Right renal pelvis (tissue), 4 donors: ENCODE measurements at regions not wholly inside any gene's neighbourhood (a gene's known extent, or its start where the extent isn't known, plus 50 kb on each side); places are given as distances from the start of the nearest gene placed in this dataset.
"Not testable (repeated sequence)": the region's sequence is repeated elsewhere in the genome, so short reads cannot be mapped to it uniquely, and the experiment has no call there.

Experiments used
- DNase-seq, 4 donors: peaks; one replicate each; pipeline ENCODE4 v3.0.0-alpha.2; 2013; ENCODE audit warnings: low read depth in 4 of 4, low spot score in 3 of 4, missing footprints in 1 of 4

DNA sequence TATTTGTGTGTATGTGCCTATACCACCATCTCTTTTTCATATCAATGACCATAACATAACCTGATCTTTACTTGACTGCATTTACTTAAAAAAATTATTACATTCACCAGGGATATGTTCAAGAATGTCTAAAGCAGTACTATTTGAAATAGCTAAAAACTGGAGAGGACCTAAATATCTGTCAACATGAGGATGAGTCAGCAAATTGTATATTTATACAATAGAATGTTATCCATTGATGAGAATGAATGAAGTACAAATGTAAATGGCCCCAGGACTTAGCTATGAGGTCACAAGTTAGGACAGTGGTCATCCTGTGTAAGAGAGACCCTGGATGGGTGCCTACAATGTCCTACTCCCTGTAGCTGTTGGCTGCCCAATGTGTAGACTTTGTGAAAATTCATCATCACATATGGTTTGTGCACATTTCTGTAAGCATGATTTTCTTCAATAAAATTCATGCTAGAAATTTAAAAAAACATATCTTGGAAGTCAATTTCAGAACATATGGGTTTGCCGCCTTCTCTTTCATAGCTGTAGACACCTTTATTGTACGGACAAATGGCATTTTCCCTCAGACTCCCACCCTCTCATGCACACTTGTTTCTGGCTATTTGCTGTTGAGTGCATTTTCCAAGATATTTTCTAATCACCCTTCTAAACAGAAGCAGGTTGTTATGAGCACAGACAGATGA is 202.4 kb downstream of the CDH26 start:
- DNase-seq, result no peak

DNA sequence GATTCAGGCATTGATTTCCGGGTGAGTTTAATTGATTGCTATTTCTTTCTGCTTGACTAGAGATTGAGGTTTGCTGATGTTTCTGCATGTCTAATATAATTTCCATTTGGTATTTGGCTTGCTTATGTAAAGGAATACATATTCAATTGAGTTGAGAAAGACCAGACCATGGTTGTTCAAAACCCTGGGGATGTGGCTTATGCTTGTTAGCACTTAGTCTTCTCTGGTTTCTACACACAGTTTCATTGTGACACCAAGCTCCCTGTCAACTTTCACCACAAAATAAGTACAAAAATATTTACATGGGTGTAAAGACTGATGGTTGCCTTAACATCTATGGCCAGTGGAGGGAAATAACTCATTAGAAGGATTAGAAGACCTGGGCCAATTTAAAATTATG is 209.6 kb downstream of the CDH26 start:
- DNase-seq, result no peak

DNA sequence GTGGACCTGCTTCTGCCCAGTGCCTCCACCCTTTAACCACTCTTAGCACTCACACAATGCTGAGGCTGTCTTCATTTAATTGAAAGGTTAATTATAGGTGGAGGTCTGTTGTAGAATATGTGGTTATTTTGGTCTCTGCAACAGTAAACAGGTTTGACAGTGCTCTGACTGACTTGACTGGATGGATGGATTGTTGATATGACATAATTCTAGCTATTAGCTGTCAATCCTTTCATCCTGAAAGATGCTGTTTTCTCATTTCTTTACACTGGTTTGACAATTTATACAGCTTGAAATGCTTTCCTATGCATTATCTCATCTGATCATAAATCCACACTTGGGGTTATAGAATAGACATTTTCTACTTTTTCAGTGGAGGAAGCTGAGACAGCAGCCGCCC is 210.7 kb downstream of the CDH26 start:
- DNase-seq, result no peak

DNA sequence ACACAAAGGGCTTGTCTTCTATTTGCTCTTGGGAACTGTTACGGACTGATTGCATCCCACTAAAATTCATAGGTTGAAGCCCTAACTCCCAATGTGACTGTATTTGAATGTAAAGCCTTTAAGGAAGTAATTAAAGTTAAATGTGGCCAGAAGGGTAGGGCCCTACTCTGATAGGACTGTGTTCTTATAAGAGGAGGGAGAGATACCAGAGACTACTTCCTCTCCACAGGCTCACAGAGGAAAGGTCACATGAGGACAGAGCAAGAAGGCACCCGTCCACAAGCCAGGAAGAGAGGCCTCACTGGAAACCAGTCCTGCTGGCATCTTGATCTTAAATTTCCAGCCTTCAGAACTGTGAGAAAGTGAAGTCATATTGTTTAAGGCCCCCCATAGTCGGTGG is 211.9 kb downstream of the CDH26 start:
- DNase-seq, result no peak

DNA sequence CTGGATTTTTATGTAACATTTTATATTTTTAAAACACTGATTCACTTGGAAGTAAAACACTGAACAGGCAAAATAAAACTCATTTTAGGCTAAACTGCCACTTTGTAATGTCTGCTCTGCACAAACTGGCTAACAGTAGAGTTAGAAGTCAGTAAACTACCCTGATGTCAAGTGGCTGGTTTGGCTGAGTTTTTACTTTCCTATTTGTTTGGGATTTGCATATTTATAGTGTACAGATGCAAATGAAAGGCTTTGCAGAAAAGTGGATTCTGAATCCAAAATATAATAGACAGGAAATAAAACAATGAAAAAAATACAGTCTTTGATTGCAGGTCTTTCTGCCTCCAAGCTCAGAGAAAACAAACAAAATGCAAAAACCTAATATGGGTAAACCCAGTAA is 213.1 kb downstream of the CDH26 start:
- no peak for DNase-seq

DNA sequence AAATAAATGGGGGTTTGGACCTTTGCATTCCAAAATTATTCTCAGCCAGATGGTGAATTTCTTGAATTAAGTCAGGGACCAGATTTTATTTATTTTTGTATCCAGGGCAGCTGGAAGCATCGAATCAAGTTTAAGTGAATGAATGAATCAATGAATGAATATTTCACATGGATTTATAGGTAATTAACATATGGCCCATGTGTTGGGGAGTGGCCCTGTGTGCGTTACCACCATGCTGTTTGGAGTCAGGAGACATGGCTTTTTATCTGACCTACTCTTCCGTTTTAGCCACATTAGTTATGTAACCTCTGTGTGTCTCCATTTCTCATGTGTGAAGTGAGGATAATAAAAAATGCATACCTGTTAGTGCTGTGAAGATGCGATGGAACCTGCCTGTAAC is 213.5 kb downstream of the CDH26 start:
- no peak for DNase-seq

DNA sequence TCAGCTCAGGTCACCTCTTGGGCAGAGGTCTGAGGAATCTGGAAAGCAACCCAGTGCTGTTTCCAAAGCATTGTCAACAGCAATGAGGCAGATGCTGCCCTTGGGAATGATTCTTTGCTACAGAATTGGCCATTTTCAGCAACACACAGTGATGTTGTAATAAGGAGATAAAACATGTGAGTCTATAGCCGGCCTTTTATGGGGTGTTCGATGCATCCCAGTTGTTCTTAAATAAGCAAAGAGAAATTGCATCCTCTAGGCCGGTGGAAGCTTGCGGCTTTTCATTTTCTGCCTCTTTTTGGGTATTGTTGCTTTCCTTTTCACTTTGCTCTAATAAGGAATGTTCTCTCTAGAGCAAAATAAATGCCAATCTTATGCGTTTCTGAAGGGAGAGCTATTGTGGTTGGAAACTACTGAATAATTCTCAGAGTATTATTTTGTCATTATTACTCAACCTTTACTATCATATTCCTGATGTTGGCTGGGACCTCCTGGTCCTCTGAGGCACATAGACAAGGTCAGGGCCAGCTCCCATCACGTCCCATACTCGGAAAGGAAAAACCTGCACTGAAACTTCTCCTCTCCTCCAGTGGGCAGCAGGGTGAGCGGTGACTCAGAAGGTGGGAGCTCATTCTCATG is 214.2 kb downstream of the CDH26 start:
- DNase-seq, result no peak

DNA sequence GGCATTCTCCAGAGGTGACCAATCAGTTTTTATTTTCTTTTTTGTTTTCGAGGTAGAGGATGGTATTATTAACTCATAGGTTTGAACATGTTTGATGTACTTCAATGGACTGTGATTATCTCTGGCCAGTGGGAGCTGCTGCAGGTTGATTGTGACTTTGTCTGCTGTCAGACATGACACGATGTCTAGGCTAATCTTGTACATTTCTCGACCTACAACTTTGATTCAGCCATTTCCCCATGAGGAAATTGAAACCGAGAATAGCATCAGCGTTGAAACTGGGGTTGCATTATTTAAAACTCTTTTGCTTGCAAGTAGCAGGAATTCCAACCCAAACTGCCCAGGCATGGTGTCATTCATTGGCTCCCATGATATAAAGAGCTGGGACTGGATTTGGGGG is 218.9 kb downstream of the CDH26 start:
- no peak for DNase-seq

DNA sequence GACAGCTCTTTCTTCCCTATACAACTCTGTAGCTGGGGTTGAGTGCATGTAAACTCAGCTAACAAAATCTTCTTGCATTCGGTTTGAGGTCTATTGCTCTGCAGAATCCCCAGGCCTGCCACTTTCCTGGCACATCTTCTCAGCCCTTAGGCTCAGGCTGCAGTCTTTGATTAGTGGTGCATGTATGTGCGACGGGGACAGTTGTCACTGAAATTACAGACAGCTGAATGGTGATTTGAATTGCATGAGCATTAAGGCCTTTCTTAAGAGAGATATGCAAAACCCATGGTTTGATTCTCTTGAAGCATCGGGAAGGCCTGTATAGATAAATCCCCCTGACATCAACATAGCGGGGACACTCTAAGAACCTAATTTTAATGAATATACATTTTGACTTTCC is 222.8 kb downstream of the CDH26 start:
- DNase-seq, result no peak

DNA sequence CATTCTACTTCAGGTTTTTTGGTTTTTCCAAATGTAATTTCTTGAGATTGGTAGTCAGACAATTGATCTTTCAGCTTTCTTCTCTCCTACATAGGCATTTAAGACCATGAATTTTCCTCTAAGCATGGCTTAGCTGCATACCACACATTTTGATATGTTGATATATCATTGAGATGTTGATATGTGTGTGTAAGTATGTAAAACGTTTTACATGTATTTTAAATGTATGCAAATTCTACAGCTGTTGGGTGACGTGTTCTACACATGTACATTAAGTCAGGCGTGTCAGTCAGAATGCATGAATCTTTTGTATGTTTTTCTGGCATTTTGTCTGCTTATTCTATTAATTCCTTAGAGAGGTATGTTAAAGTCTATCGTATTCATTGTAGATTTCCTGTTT is 228.2 kb downstream of the CDH26 start:
- no peak for DNase-seq

DNA sequence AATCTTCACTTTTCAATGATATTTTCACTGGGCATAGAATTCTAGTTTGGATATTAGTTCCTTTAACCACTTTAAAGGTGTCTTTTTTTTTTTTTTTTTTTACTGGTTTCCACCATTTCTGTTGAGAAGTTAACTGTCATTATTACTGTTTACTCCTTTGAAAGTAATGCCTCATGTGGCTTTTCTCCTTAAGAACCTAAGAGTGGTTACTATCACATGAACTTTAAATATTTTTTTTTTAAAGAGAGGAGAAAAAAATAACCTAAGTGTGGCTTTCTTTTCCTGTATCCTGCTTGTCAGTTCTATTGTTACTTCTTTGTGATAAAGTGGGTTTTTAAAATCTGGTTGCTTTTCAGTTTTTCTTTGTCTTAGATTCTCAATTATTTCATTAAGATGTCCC is 229.5 kb downstream of the CDH26 start:
- DNase-seq, result no peak

DNA sequence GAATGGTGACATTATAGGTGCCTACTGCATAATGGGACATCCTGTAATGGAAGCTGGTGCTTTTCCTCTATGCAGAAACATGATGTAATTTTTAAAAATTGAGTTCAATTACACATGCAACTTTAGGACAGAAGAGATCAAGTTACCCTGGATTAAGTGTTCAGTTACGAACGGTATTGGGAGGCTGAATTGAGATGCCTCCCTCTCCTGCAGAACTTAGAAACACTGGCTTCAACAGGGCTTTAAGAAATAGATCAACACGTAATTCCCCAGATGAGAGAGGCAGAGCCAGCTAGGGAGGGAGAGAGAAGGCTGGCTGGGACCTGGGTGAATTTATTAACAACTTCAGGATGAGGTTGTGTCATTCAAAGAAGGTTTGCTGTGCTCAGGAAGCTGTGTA is 232.8 kb downstream of the CDH26 start:
- no peak for DNase-seq

DNA sequence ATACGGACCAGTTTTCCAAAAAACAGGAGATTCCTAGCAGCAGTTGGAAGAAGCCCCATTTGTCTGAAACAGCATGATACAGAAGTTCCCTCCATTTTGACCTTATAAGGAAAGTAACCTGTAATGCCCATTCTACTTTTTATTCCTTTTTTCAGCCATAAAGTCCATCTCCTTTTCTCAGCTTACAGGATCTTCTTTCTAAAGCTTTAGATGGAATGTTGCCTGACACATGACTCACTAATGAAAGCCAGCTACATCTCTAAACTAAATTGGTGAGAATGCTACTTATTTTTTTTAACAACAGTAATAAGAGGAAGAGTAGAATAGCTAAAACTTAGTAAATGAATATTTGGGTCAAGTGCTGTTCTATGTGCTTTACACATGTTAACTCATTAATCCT is 234.1 kb downstream of the CDH26 start:
- no peak for DNase-seq

DNA sequence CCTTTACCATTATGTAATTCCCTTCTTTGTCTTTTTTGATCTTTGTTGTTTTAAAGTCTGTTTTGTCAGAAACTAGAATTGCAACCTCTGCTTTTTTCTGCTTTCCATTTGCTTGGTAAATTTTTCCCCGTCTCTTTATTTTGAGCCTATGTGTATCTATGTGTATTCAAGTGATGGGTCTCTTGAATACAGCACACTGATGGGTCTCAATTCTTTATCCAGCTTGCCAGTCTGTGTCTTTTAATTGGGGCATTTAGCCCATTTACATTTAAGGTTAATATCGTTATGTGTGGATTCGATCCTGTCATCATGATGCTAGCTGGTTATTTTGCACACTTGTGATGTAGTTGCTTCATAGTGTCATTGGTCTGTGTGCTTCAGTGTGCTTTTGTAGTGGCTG is 240.9 kb downstream of the CDH26 start:
- DNase-seq, result not testable (repeated sequence)

DNA sequence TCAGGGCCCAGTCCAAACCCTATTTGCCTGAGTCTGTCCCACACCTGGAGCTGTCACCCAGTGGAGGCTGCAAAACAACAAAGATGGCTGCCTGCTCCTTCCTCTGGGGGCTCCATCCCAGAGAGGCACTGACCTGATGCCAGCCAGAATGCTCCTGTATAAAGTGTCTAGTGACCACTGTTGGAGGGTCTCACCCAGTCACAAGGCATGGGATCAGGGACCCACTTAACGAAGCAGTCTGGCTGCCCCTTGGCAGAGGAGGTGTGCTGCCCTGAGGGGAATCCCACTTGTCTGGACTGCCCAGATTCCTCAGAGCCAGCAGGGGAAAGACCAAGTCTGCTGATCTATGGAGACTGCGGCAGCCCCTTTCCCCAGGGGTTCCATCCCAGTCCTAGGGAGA is 241.6 kb downstream of the CDH26 start:
- no peak for DNase-seq

DNA sequence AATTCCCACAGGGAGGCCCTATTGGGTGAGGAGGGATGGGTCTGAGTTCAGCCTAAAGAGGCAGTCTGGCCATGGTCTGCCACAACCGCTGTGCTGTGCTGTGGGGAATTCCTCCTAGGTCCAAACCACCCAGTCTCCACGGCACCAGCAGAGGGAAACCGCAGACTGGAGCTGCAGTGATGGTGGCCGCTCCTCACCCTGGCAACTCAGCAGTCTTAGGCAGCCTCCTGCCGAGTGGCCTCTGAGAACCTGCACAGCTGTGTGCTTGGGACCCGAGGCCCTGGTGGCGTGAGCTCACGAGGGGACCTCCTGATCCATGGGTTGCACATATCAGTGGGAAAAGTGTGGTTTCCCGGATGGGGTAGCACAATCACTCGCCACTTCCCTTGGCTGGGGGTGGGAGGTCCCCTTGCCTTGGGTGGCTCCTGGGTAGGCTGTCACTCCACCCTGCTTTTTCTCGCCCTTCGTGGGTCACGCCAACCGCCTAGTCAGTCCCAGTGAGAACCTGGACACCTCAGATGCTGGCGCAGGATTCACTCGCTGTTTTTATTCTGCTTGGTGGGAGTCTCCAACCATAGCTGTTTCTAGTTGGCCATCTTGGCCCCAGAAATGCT is 242.2 kb downstream of the CDH26 start:
- no peak for DNase-seq

DNA sequence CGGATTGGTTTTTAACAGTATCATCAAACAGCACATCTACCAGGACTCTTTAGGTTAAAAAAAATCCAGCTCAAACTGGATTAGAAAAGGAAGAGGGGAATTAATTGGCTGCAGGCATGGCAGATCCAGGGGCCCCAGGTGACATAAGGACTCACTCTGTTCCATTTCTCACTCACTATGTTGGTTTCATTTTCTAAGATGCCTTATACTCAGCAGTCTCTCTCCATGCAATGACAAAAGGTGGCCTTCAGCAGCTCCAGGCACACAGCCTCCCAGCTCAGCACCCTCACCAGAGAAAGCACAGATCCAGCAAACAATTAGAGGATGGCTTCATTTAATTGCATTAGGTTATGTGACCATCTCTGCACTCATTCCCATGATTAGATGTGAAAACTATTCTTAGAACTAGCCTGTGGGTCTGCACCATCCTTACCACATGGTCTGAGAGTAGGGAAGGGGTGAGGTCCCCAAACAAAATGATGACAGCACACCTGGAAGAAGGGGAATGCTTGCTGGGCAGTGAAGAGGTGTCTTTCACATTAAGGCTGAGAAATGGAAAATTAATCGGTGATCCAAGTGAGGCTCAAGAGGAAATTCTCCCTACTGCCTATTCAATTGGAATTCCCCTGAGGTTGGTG is 243.1 kb downstream of the CDH26 start:
- no peak for DNase-seq

DNA sequence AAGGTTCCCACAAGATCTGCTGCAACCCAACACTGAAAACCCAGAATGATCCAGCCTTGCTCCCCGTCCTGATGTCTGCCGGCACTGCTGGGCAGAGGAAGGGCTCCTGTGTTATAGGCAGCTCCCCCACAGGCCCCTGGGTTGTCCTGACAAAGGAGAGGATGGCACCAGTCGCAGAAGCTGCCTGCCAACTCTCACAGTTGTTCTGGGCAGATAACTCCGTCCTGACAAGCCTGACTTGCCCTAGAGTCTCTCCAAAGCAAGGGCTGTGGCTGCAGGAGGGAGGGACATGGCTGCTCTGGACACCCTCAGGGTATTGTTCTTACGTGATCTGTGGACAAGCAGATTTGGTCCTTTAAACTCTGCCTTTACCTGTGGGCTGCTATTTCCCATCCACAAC is 243.8 kb downstream of the CDH26 start:
- no peak for DNase-seq

DNA sequence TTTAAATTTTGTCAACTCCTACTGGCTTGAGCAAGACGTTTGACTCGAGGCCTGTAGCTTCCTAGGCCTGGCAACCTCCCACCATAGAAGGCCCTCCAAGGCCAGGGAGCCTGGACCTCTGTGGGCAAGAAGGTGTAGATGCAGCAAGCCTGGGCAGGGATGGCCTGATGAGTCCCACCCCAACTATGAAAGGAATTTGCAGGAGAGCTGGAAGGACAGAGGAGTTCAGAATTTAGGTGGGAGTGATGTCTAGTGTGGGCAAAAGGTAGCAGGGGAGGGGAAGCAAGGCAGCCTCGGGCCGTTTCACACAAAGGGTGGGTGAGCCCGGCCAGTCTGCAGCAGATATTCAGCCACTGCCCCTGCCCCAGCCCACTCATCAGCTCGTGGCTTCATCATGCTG is 245.2 kb downstream of the CDH26 start:
- DNase-seq, result no peak

DNA sequence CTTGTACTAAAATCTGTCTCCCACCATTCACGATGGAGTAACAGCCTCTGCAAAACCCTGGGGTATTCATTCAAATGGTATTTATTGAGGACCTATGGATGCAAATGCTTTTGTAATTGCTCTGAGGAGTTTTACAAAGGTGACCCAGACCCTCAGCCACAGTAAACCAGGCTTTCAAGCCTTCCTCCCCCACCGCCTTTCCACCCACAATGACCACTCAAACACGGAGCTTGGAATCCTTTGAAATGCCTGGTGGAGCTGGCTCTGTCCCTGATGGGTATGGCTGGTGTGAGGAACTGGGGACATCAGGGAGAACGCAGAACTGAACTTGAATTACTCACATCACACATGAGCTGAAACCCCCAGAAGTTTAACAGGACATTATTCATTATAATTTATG is 246.4 kb downstream of the CDH26 start:
- DNase-seq, result no peak

DNA sequence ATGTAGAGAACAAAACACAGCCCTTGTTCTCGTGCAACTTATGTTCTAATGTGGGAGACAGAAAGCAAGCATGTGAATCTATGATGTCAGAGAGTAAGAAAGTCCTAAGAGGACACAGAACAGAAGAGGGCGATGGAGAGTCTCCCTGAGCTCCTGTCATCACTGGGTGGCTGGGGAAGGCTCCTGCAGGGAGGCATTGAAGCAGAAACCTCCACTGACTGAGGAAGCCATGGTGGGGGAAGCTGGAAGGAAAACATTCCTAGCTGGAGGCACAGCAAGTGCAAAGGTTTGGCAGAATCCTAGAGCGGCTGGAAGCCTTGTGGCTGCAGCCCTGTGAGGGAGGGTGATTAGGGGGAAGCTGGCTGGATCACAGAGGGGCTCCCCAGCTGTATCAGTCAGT is 248.0 kb downstream of the CDH26 start:
- DNase-seq, result peak; percentile 3 to 26 (median 18)

DNA sequence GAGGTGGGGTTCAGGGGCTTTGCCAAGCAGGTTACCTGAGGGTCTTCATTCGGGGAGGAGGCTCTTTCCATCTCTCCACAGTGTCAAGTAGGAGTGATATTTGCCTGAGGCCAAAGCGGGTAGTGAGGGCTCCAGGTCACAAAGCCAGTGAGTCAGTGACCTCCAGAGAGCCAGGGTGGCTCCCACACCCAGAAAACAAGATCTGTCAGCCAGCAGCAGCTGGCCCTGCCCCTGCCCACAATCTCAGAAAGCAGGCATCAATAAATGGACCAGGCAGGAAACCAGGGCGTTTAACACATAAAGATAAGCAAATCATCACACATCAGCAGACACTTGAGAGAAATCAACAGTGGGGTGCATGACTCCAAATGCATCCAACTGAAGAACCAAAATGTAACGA is 250.8 kb downstream of the CDH26 start:
- no peak for DNase-seq
